Colonic mucosa (tissue), 4 donors: ENCODE measurements at regions not wholly inside any gene's neighbourhood (a gene's known extent, or its start where the extent isn't known, plus 50 kb on each side); places are given as distances from the start of the nearest gene placed in this dataset.

ENCODE experiments used
- DNase-seq: peaks from one replicate; pipeline ENCODE4 v3.0.0-alpha.2; 2020
- H3K27ac ChIP-seq: fragments of 200-600 bp; one replicate; pipeline ENCODE4 v1.8.0; 2021
- H3K27me3 ChIP-seq: fragments of 200-600 bp; one replicate; pipeline ENCODE4 v1.8.0; 2021
- H3K36me3 ChIP-seq: fragments of 200-600 bp; one replicate; pipeline ENCODE4 v1.8.0; 2021
- H3K4me1 ChIP-seq: fragments of 200-600 bp; one replicate; pipeline ENCODE4 v1.8.0; 2021; ENCODE audit warnings: mild to moderate bottlenecking
- H3K4me3 ChIP-seq: fragments of 200-600 bp; one replicate; pipeline ENCODE4 v1.8.0; 2021
- H3K9ac ChIP-seq, 2 donors: one replicate each; pipeline ENCODE4 v1.7.0; 2013; ENCODE audit warnings: control low read depth in 2 of 2, low read depth in 2 of 2, low read length in 2 of 2
- H3K9me3 ChIP-seq: fragments of 200-600 bp; one replicate; pipeline ENCODE4 v1.8.0; 2021
- CTCF ChIP-seq: fragments of 200-600 bp; IDR thresholded peaks from one replicate; pipeline ENCODE4 v1.8.0; 2022; ENCODE audit warnings: antibody characterized with exemption, mild to moderate bottlenecking
- intact Hi-C: fragments of 100-400 bp; cut with DNase I; formaldehyde crosslinking; loops from one replicate; pipeline ENCODE4 v1.14.1; 2022
- donor health status: healthy.
- donor health status: DM: no; HTN: no; CAD: no.
- donor health status: DM: no; HTN: no; CAD: no.

GRCh38 chr3:194070634-194071409 lies 65.1 kb upstream of the HES1 start:
- intact Hi-C loops: loop anchor here (10.0 kb wide), 1 partner anchor 64 kb away; the partner anchor contains the start of gene HES1
- peak overlapping the region; percentile 41 for H3K4me3 ChIP-seq
- H3K4me1 ChIP-seq: peaks cover 17% of the 10 kb centered on the region
- TF ChIP-seq CTCF: no peak
- no peaks in the 10 kb centered on the region for H3K27me3 ChIP-seq
- H3K27ac ChIP-seq: peak overlapping the region; percentile 66
- no peaks in the 10 kb centered on the region for H3K9me3 ChIP-seq
- H3K36me3 ChIP-seq: no peaks in the 10 kb centered on the region
- H3K9ac ChIP-seq: peak overlapping the region; percentile 72 to 76
- DNase-seq: peak; percentile 78

GRCh38 chr3:194072097-194072428 lies 63.9 kb upstream of the HES1 start:
- Histone ChIP-seq H3K4me3 (no peak overlapping the region), H3K4me1 (peaks cover 18% of the 10 kb centered on the region), H3K9me3 (no peaks in the 10 kb centered on the region), H3K27ac (no peak overlapping the region), H3K9ac (peak overlapping the region in 1 of 2 donors; percentile 29), H3K36me3 (no peaks in the 10 kb centered on the region), H3K27me3 (no peaks in the 10 kb centered on the region)
- DNase-seq: no peak
- intact Hi-C loops: loop anchor here (10.0 kb wide), 1 partner anchor 63 kb away; the partner anchor contains the start of gene HES1
- no peak for TF ChIP-seq CTCF

- peak; percentile 49 for DNase-seq
- Histone ChIP-seq H3K9me3 (no peaks in the 10 kb centered on the region), H3K27me3 (no peaks in the 10 kb centered on the region), H3K9ac (peak overlapping the region in 1 of 2 donors; percentile 29), H3K36me3 (no peaks in the 10 kb centered on the region), H3K4me3 (no peak overlapping the region), H3K4me1 (peaks cover 18% of the 10 kb centered on the region), H3K27ac (no peak overlapping the region)
- no peak for TF ChIP-seq CTCF
- intact Hi-C loops: loop anchor here (10.0 kb wide), 1 partner anchor 62 kb away; the partner anchor contains the start of gene HES1
These were observed 63.2 kb upstream of the HES1 start for GRCh38 chr3:194072691-194073279.

- Histone ChIP-seq H3K9ac (no peak overlapping the region), H3K27ac (no peak overlapping the region)
- no peak for TF ChIP-seq CTCF
These were observed 62.0 kb upstream of the HES1 start for GRCh38 chr3:194073926-194074325.

GRCh38 chr3:194075088-194075615 lies 60.8 kb upstream of the HES1 start:
- TF ChIP-seq CTCF: no peak
- intact Hi-C loops: loop anchor here (10.0 kb wide), 1 partner anchor 60 kb away; the partner anchor contains the start of gene HES1
- Histone ChIP-seq H3K9me3 (no peaks in the 10 kb centered on the region), H3K4me1 (peaks cover 20% of the 10 kb centered on the region), H3K27ac (no peak overlapping the region), H3K27me3 (no peaks in the 10 kb centered on the region), H3K36me3 (no peaks in the 10 kb centered on the region), H3K9ac (no peak overlapping the region), H3K4me3 (no peak overlapping the region)
- no peak for DNase-seq

More at GRCh38 chr3:194073926-194074325, 62.0 kb upstream of the HES1 start:
- Histone ChIP-seq H3K4me3 (no peak overlapping the region), H3K9me3 (no peaks in the 10 kb centered on the region), H3K4me1 (peaks cover 18% of the 10 kb centered on the region), H3K36me3 (no peaks in the 10 kb centered on the region), H3K27me3 (no peaks in the 10 kb centered on the region)
- intact Hi-C loops: loop anchor here (10.0 kb wide), 1 partner anchor 61 kb away; the partner anchor contains the start of gene HES1
- DNase-seq: no peak
